ENCODE measurements at regions not wholly inside any gene's neighbourhood (a gene's known extent, or its start where the extent isn't known, plus 50 kb on each side); places are given as distances from the start of the nearest gene placed in this dataset.

- no peak for TF ChIP-seq ZBTB33 (IDR thresholded peaks at IDR 0.05; ENCODE audit: extremely low read depth, insufficient replicate concordance, low read length)
- no peak for TF ChIP-seq EZH2phosphoT487 (IDR thresholded peaks at IDR 0.05; ENCODE audit: borderline replicate concordance)
- no peak for TF ChIP-seq CTCF (IDR thresholded peaks at IDR 0.05 in 2 of 3, conservative IDR thresholded peaks at IDR 0.05 in 1 of 3; ENCODE audit: borderline replicate concordance in 1 of 3, insufficient read depth in 1 of 3, low read depth in 2 of 3, low read length in 2 of 3)
These were observed 126.5 kb downstream of the CRYAA start (continued) for GRCh38 chr21:43295066-43295958.

GRCh38 chr21:43294194-43294902 lies 125.5 kb downstream of the CRYAA start:
- Histone ChIP-seq H3K79me2 (ENCODE audit: insufficient read depth, low read length) (no peaks in the 10 kb centered on the region), H3K4me2 (ENCODE audit: low read length) (no peak overlapping the region), H3K27ac (ENCODE audit: low read depth, low read length) (no peak overlapping the region), H3K4me3 (replicated peaks in 1 of 2; ENCODE audit: low read depth in 1 of 2, low read length in 2 of 2) (no peak overlapping the region), H3K9ac (ENCODE audit: low read length) (no peak overlapping the region), H3K9me2 (ENCODE audit: insufficient read depth) (no peaks in the 10 kb centered on the region), H2AFZ (ENCODE audit: low read depth, low read length, poor library complexity, severe bottlenecking) (no peak overlapping the region), H4K20me1 (ENCODE audit: insufficient read depth) (no peaks in the 10 kb centered on the region), H3K4me1 (ENCODE audit: control insufficient read depth in 1 of 2, insufficient read depth in 2 of 2, low read length in 2 of 2) (no peaks in the 10 kb centered on the region), H3K27me3 (ENCODE audit: insufficient read depth, low read length) (no peaks in the 10 kb centered on the region), H3K36me3 (ENCODE audit: control insufficient read depth in 1 of 2, insufficient read depth in 2 of 2, low read length in 2 of 2) (no peaks in the 10 kb centered on the region), H3K9me3 (ENCODE audit: control insufficient read depth in 1 of 2, insufficient read depth in 1 of 2, low read depth in 1 of 2, low read length in 2 of 2) (peaks cover 0 to 8% of the 10 kb centered on the region in 2 experiments; a peak in 1 of 4 replicates)
- intact Hi-C loops (cut with micrococcal nuclease), result no loop called here
- DNase-seq (ENCODE audit: low read depth, low spot score) (no peak), ATAC-seq (no peak)
- ChIA-PET POLR2A (no interaction called here), CTCF (no interaction called here), RAD21 (ENCODE audit: low non-redundant PET in 1 of 2, low total read pairs in 2 of 2, uncharacterized antibody in 2 of 2, unreplicated experiment in 2 of 2) (no interaction called here)
- no TSS peak for BruUV-seq (replicated peaks)
- TF ChIP-seq ATF3 (IDR thresholded peaks at IDR 0.05), result no peak
- no peak for TF ChIP-seq TCF7L2 (IDR thresholded peaks at IDR 0.05; ENCODE audit: borderline replicate concordance, extremely low read depth, insufficient read depth, insufficient read length)
- no peak for TF ChIP-seq ELF1 (IDR thresholded peaks at IDR 0.05; ENCODE audit: borderline replicate concordance, low read depth)
- no peak for TF ChIP-seq ZBTB33 (IDR thresholded peaks at IDR 0.05; ENCODE audit: extremely low read depth, insufficient replicate concordance, low read length)
- no peak for TF ChIP-seq SRF (IDR thresholded peaks at IDR 0.05; ENCODE audit: low read depth)
- TF ChIP-seq MAX (IDR thresholded peaks at IDR 0.05), result no peak
- TF ChIP-seq ZFX (IDR thresholded peaks at IDR 0.05), result no peak
- TF ChIP-seq REST (IDR thresholded peaks at IDR 0.05; ENCODE audit: low read depth), result no peak

Data from HCT116 (cell line).